Fibroblast of the aortic adventitia (primary cell): ENCODE measurements at regions not wholly inside any gene's neighbourhood (a gene's known extent, or its start where the extent isn't known, plus 50 kb on each side); places are given as distances from the start of the nearest gene placed in this dataset.
A peak's percentile ranks its signal among the peaks of the same experiment; 100 is the strongest.
"Not testable (repeated sequence)": the region's sequence is repeated elsewhere in the genome, so short reads cannot be mapped to it uniquely, and the experiment has no call there.

Source experiments
- DNase-seq: peaks from one replicate; pipeline ENCODE4 v3.0.0-alpha.2; 2010; ENCODE audit warnings: low read depth
- H3K4me3 ChIP-seq: 2 replicates; pipeline ENCODE4 v1.5.1; 2011; ENCODE audit warnings: low read depth, mild to moderate bottlenecking, control low read depth, low read length, moderate library complexity
- CTCF ChIP-seq: IDR thresholded peaks from 2 replicates; pipeline ENCODE4 v1.5.1; 2011; ENCODE audit warnings: mild to moderate bottlenecking, low read length, control low read depth, inconsistent platforms; ENCODE audit not compliant: insufficient read depth

DNA sequence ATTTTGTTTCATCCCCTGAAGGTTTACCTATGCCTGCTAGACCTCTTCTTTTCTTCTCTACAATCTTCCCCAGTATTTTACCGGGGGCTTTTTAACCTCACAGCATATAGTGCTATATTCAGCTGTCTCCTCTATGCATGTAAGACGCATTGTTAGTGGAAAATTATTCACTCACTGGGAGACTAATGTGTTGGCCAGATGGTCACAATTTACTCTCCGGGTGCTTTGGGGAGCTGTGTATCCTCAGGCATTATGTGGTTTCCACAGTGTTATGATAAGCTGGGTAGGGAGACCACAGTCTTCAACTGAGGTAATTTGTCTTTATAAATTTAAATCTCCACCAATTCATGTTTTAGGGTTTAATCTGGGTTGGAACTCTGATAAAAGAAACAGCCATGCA, 553.8 kb upstream of the PTCHD4 start:
- DNase-seq: peak; percentile 77
- no peak for TF ChIP-seq CTCF
- H3K4me3 ChIP-seq: no peak overlapping the region

GRCh38 chr6:48658915-48659314, 547.9 kb upstream of the PTCHD4 start:
- no peak overlapping the region for H3K4me3 ChIP-seq
- DNase-seq: no peak
- no peak for TF ChIP-seq CTCF

DNA sequence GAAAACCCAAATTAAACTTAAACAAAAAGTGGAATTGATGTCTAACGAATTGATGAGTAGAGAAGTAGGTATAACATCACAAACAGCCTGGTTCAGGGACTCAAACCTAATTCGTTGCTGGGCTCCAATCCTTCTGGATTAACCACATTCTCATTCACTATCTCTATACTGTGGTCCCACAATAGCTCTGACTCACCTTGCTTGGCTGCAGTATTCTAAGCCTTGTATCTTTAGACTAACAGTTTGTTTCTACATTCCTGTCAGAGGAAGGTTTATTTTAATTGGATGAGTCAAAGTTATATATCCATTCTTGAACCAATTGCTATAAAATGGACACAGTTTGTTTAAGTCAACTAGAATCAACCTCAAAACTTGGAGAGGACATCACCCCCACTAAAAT, 530.5 kb upstream of the PTCHD4 start:
- TF ChIP-seq CTCF: no peak
- H3K4me3 ChIP-seq: no peak overlapping the region
- DNase-seq: peak; percentile 84

DNA sequence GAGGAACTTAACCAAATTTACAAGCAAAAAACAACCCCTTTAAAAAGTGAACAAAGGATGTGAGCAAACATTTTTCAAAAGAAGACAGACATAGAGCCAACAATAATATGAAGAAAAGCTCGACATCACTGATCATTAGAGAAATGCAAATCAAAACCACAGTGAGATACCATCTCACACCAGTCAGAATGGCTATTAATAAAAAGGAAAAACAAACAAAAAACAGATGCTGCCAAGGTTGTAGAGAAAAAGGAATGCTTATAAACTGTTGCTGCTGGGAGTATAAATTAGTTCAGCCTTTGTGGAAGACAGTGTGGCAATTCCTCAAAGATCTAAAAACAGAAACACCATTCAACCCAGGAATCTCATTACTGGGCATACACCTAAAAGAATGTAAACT, 527.8 kb upstream of the PTCHD4 start:
- not testable (repeated sequence) for H3K4me3 ChIP-seq
- DNase-seq: peak; percentile 62

DNA sequence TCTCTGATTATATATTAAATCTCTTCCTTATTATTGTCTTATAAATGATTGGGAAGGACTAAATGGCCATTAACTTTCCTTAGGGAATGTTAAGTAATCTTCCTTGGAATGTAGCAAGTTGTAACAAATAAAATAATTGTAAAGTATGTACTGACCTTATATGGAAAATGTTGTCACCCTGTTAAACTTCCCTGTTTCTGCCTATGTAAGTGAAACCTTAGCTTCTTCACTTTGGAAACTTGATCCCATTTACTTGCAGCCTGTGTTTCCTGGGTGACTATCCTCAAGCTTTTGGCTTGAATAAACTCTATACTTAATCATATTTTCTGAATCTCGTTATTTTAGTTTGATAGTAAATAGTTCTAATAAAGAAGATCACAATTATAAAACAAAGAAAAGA, 519.5 kb upstream of the PTCHD4 start:
- DNase-seq: no peak
- no peak for TF ChIP-seq CTCF
- H3K4me3 ChIP-seq: no peak overlapping the region

DNA sequence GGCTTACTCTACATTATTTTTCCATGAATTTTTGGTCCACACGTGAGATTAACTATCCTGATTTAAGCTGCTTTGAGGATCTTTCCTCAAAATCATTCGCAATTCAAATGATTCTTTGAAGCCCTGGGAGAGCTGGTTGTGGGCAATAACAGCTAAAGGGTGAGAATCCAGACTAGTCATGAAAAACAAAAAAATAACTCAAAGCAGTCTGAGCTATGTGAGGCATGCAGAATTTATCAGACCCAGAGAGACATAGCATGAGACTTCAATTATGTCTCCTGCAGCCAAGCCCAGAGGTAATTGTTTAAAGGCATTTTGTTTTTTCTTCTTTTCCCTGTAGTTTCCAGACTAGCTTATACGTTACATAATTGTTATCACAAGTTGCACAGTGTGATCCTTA, 517.3 kb upstream of the PTCHD4 start:
- TF ChIP-seq CTCF: no peak
- H3K4me3 ChIP-seq: no peak overlapping the region
- peak; percentile 81 for DNase-seq

- TF ChIP-seq CTCF: no peak
- no peak for DNase-seq
- no peak overlapping the region for H3K4me3 ChIP-seq
Measured at GRCh38 chr6:48626421-48626820, 515.4 kb upstream of the PTCHD4 start.

- TF ChIP-seq CTCF: no peak
- no peak overlapping the region for H3K4me3 ChIP-seq
- DNase-seq: no peak
Measured at GRCh38 chr6:48624631-48625030, 513.6 kb upstream of the PTCHD4 start.
